Activated CD4-positive, alpha-beta T cell treated with anti-CD3 and anti-CD28 coated beads, Interleukin-2, Interleukin-6, amounts not matched to agents 100 ng/mL and 50 ng/mL, durations not matched to agents 16 hours and 8 hours (primary cell): ENCODE measurements at regions not wholly inside any gene's neighbourhood (a gene's known extent, or its start where the extent isn't known, plus 50 kb on each side); places are given as distances from the start of the nearest gene placed in this dataset.
"Not testable (repeated sequence)": the region's sequence is repeated elsewhere in the genome, so short reads cannot be mapped to it uniquely, and the experiment has no call there.

Source experiments
- DNase-seq: peaks from one replicate; pipeline ENCODE4 v3.0.0-alpha.2; 2020

- no peak for DNase-seq
These were observed 75.7 kb upstream of the NANOS1 start for GRCh38 chr10:118953598-118954393.

GRCh38 chr10:118955531-118955930 lies 74.0 kb upstream of the NANOS1 start:
- DNase-seq = no peak

GRCh38 chr10:118955951-118956801 lies 73.3 kb upstream of the NANOS1 start:
- no peak for DNase-seq

GRCh38 chr10:118956802-118957442 lies 72.6 kb upstream of the NANOS1 start:
- no peak for DNase-seq

- DNase-seq = no peak
These were observed 72.1 kb upstream of the NANOS1 start for GRCh38 chr10:118957443-118957825.

GRCh38 chr10:118957966-118958365 lies 71.5 kb upstream of the NANOS1 start:
- no peak for DNase-seq

GRCh38 chr10:118958559-118958958 lies 71.0 kb upstream of the NANOS1 start:
- no peak for DNase-seq

- DNase-seq = peak; percentile 29
These were observed 70.3 kb upstream of the NANOS1 start for GRCh38 chr10:118958984-118959925.

GRCh38 chr10:118960157-118961090 lies 69.1 kb upstream of the NANOS1 start:
- DNase-seq = no peak

GRCh38 chr10:118961436-118961835 lies 68.1 kb upstream of the NANOS1 start:
- no peak for DNase-seq

GRCh38 chr10:118962331-118962868 lies 67.1 kb upstream of the NANOS1 start:
- not testable (repeated sequence) for DNase-seq

- DNase-seq = no peak
These were observed 66.2 kb upstream of the NANOS1 start for GRCh38 chr10:118963341-118963740.

GRCh38 chr10:118963933-118964332 lies 65.6 kb upstream of the NANOS1 start:
- DNase-seq = no peak

GRCh38 chr10:118964476-118964875 lies 65.0 kb upstream of the NANOS1 start:
- not testable (repeated sequence) for DNase-seq

- DNase-seq = no peak
These were observed 64.4 kb upstream of the NANOS1 start for GRCh38 chr10:118965096-118965495.

GRCh38 chr10:118965645-118966044 lies 63.9 kb upstream of the NANOS1 start:
- DNase-seq = no peak

GRCh38 chr10:118966076-118966849 lies 63.3 kb upstream of the NANOS1 start:
- no peak for DNase-seq

GRCh38 chr10:118966850-118967125 lies 62.7 kb upstream of the NANOS1 start:
- no peak for DNase-seq

GRCh38 chr10:118967160-118967559 lies 62.4 kb upstream of the NANOS1 start:
- no peak for DNase-seq

- DNase-seq = no peak
These were observed 61.5 kb upstream of the NANOS1 start for GRCh38 chr10:118968060-118968459.
